ENCODE measurements at regions not wholly inside any gene's neighbourhood (a gene's known extent, or its start where the extent isn't known, plus 50 kb on each side); places are given as distances from the start of the nearest gene placed in this dataset.

DNA sequence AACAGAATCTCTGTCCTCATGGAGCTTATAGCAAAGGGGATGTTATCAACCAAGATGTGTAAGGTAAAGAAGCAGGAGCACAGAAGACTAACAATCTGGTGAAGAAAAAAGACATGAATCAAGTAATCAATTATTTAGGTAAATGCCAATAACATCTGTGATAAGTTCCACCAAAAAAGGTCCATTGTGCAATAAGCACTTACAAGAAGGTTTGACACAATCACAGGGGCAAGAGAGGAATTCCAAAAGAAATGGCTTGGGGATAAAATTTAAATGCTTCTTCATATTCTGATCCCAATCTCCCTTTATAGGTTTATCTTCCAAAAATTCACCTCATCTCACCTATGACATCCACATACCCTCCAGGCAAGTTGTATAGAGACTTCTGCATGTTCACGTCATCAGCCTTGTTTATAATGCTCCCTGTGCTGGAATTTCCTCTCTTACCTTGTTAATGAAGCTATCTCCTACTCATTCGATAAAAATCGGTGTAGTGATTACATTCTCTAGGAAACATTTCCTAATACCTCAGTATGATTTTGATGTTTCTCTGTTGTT, 53.6 kb upstream of the DPT start:
- Histone ChIP-seq H3K9me3 (ENCODE audit: control insufficient read depth, low read length) (no peaks in the 10 kb centered on the region), H3K36me3 (ENCODE audit: control insufficient read depth, insufficient read depth, low read length) (no peaks in the 10 kb centered on the region), H3K4me3 (ENCODE audit: low read length) (no peak overlapping the region), H3K4me1 (ENCODE audit: control insufficient read depth, insufficient read depth, low read length) (no peaks in the 10 kb centered on the region), H3K9ac (ENCODE audit: low read length) (no peak overlapping the region), H3K27me3 (ENCODE audit: control insufficient read depth, insufficient read depth, low read length) (no peaks in the 10 kb centered on the region)

DNA sequence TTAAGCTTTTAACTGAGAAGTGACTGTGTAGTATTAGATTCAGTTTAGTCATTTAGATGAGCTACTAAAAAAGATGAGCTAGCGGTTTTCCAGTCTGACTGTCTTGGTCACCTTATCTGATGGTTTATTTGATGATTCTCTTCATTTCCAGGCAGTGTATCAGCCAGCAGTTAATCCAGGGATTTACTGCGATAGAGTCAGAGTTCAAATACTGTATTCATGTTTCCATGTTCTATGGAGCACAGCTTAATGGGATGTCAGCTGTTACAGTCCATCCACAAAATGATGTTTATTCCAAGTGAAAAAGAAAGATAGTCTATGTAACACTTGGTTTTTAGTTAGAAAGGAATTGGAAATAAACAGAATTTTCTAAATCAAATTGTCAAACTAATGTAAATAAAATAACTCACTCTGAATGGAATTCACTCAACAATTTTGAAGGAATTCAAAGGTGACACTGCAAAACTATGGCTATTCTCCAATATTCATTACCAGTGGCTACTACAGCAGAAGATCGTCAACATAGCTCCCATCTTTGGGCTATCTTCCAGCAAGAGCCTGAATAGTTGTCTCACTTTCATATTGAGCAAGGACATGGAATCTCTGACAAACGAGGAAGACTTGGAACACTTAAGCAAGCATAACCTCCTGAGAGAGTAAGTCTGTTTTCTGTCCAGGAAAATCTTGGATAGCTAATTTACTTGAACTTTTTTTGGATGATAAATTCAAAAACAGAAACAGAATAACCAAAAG, 54.6 kb upstream of the DPT start:
- Histone ChIP-seq H3K36me3 (ENCODE audit: control insufficient read depth, insufficient read depth, low read length) (no peaks in the 10 kb centered on the region), H3K4me1 (ENCODE audit: control insufficient read depth, insufficient read depth, low read length) (no peaks in the 10 kb centered on the region), H3K4me3 (ENCODE audit: low read length) (no peak overlapping the region), H3K9ac (ENCODE audit: low read length) (no peak overlapping the region), H3K27me3 (ENCODE audit: control insufficient read depth, insufficient read depth, low read length) (no peaks in the 10 kb centered on the region), H3K9me3 (ENCODE audit: control insufficient read depth, low read length) (no peaks in the 10 kb centered on the region)

DNA sequence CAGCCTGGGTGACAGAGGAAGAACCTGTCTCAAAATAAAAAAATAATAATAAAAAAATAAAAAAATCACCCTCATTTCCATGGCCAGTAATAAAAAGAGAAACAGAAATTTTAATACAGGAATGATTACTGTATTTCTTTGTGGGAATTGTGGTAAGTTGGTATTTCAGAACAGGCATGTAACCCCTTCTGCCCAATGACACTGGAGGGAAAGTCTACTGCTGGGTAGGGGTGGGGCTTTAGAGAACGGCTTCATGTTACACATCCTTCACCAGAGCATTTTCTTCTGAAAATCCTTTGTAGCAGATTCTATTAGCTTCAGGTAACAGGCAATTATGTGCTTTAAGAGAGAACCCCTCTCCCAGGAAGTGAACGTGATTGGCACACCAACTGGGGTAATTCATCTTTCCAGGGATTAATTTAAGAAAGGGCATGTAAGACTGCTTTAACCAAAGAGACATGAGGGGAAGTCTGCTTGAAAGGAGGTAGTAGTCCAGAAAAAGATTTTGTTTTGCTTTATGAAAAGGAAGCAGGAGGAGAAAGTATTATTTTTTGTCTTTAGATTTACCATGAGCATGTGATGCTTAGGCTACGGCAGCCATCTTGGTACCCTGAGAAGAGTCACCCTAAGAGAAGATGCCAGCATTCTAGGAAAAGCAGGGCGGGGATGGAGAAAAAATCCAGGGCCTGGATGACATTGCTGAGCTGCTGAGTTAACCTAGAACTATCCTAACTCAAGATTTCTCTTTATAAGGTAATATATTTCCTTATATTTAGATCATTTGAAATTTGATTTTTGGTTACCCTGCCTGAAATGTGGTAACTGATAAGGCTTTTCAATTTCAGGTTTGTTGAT, 57.7 kb upstream of the DPT start:
- H3K27me3 ChIP-seq (ENCODE audit: control insufficient read depth, insufficient read depth, low read length) = no peaks in the 10 kb centered on the region
- no peaks in the 10 kb centered on the region for H3K36me3 ChIP-seq (ENCODE audit: control insufficient read depth, insufficient read depth, low read length)
- no peaks in the 10 kb centered on the region for H3K4me1 ChIP-seq (ENCODE audit: control insufficient read depth, insufficient read depth, low read length)
- no peak overlapping the region for H3K4me3 ChIP-seq (ENCODE audit: low read length)
- H3K9me3 ChIP-seq (ENCODE audit: control insufficient read depth, low read length) = no peaks in the 10 kb centered on the region
- no peak overlapping the region for H3K9ac ChIP-seq (ENCODE audit: low read length)

DNA sequence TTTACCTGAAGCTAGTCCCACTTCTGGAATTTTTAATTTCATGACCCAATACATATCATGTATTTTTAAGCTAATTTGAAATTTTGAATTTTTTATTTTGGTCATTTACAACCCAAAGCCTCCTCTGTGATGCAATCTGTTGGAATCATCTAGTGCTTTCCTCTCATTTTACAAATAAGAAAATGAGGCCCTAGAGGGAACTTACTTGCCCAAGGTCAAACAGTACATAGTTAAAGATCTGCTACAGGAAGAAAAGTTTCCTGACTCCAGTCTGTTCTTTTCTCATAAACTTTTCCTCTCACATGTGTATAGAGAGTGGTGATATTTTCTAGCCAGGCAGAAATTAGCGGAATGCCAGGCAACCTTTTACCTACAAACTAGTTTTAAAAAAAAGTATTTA, 59.3 kb upstream of the DPT start:
- Histone ChIP-seq H3K4me1 (ENCODE audit: control insufficient read depth, insufficient read depth, low read length) (no peaks in the 10 kb centered on the region), H3K4me3 (ENCODE audit: low read length) (no peak overlapping the region), H3K36me3 (ENCODE audit: control insufficient read depth, insufficient read depth, low read length) (no peaks in the 10 kb centered on the region), H3K9ac (ENCODE audit: low read length) (no peak overlapping the region), H3K27me3 (ENCODE audit: control insufficient read depth, insufficient read depth, low read length) (no peaks in the 10 kb centered on the region), H3K9me3 (ENCODE audit: control insufficient read depth, low read length) (no peaks in the 10 kb centered on the region)

DNA sequence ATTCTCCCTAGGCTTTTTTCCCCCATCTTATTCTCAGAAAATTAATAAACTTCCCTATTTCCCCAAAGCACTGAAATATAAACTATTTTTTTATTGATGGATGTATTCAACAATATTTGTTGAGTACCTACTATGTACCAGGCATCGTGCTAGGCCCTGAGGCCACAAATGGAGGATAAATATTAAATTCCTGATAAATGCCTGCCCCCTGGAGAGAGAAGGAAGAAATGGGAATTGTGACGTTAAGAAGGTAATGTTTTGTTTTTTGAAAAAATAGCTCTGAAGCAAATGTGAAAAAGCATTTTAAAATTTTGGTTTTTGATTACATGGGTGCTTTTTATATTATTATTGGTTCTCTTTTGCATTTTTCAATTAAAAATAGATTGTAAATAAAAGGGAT, 60.5 kb upstream of the DPT start:
- no peaks in the 10 kb centered on the region for H3K9me3 ChIP-seq (ENCODE audit: control insufficient read depth, low read length)
- H3K36me3 ChIP-seq (ENCODE audit: control insufficient read depth, insufficient read depth, low read length) = no peaks in the 10 kb centered on the region
- no peak overlapping the region for H3K9ac ChIP-seq (ENCODE audit: low read length)
- no peaks in the 10 kb centered on the region for H3K27me3 ChIP-seq (ENCODE audit: control insufficient read depth, insufficient read depth, low read length)
- H3K4me3 ChIP-seq (ENCODE audit: low read length) = no peak overlapping the region
- H3K4me1 ChIP-seq (ENCODE audit: control insufficient read depth, insufficient read depth, low read length) = no peaks in the 10 kb centered on the region

DNA sequence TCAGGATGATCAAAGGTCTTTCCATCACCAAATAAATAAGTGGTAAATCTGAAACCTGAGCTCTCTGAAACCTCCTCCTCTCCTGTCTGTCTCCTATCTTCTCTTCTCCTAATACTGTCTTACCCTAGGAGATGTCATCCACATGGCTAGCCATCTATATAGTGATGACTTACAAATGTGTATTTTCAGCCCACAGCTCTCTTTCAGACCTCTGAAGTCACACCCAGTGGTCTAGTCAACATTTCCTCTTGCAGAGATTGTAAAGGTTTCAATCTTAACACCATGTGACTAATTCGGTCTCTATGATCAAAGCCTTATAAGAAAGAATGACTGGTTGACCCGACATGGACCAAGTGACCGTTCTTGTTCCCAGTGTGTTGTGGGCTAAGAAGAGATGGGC, 63.1 kb upstream of the DPT start:
- H3K4me1 ChIP-seq (ENCODE audit: control insufficient read depth, insufficient read depth, low read length) = no peaks in the 10 kb centered on the region
- no peaks in the 10 kb centered on the region for H3K36me3 ChIP-seq (ENCODE audit: control insufficient read depth, insufficient read depth, low read length)
- no peaks in the 10 kb centered on the region for H3K9me3 ChIP-seq (ENCODE audit: control insufficient read depth, low read length)
- H3K4me3 ChIP-seq (ENCODE audit: low read length) = no peak overlapping the region
- no peaks in the 10 kb centered on the region for H3K27me3 ChIP-seq (ENCODE audit: control insufficient read depth, insufficient read depth, low read length)
- no peak overlapping the region for H3K9ac ChIP-seq (ENCODE audit: low read length)

DNA sequence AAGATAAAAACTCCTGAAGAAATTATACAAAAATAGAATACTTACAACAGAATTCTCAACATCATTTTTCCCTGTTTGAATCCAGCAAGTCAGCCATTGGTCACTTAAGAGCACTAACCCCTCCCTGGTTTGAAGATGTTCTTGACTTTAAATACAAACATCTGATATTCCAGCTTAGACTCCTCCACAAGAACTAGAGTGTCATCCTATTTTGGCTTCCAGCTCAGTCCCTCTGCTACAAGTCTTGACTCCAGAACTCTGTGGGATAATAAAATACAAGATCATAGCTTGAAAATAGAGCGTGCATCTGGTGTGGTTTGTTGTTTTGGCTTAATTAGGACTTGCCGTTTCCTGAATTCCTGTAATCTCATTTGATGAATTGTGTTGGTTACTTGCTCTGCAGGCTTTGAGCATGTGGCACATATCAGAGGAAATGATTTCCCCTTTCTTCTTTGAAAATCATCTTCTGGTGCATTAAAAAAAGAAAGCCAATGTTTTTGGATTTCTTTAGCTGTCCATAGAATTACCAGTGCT, 63.7 kb upstream of the DPT start:
- Histone ChIP-seq H3K9me3 (ENCODE audit: control insufficient read depth, low read length) (no peaks in the 10 kb centered on the region), H3K9ac (ENCODE audit: low read length) (no peak overlapping the region), H3K4me1 (ENCODE audit: control insufficient read depth, insufficient read depth, low read length) (no peaks in the 10 kb centered on the region), H3K36me3 (ENCODE audit: control insufficient read depth, insufficient read depth, low read length) (no peaks in the 10 kb centered on the region), H3K4me3 (ENCODE audit: low read length) (no peak overlapping the region), H3K27me3 (ENCODE audit: control insufficient read depth, insufficient read depth, low read length) (no peaks in the 10 kb centered on the region)

DNA sequence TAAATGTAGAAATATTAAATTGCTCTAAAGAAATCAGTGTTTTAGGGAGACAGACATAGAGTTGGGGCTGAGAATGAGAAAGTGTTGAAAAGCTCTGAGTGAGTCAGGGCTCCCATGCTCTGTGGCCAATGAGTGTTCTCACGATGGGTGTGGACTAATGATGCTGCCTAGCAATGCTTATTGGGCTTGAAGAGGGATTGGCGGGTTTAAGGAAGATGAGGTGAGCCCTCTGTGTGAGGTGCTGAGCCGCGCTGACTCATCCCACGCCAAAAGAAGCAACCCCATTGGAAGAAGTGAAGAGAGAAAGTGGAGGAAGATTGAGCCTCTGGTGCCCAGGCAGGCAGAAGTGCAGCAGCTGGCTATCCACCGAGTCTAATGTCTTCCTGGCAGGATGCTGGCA, 65.1 kb upstream of the DPT start:
- H3K9ac ChIP-seq (ENCODE audit: low read length) = no peak overlapping the region
- H3K4me1 ChIP-seq (ENCODE audit: control insufficient read depth, insufficient read depth, low read length) = no peaks in the 10 kb centered on the region
- no peaks in the 10 kb centered on the region for H3K9me3 ChIP-seq (ENCODE audit: control insufficient read depth, low read length)
- H3K4me3 ChIP-seq (ENCODE audit: low read length) = no peak overlapping the region
- H3K27me3 ChIP-seq (ENCODE audit: control insufficient read depth, insufficient read depth, low read length) = no peaks in the 10 kb centered on the region
- no peaks in the 10 kb centered on the region for H3K36me3 ChIP-seq (ENCODE audit: control insufficient read depth, insufficient read depth, low read length)

DNA sequence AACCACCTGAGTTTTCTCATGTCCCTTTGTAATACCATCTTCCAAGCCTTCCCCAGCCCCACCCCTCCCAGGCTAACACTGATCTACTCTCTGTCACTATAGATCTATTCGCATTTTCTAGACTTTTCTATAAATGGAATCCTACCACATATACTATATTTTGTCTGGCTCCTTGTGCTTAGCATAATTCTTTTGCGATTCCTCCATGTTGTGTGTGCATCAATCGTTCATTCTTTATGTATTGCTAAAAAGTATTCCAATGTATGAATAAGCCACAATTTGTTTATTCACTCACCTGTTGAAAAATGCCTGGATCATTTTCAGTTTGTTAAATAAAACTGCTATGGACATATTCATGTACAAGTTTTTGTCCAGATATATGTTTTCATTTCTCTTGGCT, 66.7 kb upstream of the DPT start:
- Histone ChIP-seq H3K27me3 (ENCODE audit: control insufficient read depth, insufficient read depth, low read length) (no peaks in the 10 kb centered on the region), H3K9ac (ENCODE audit: low read length) (no peak overlapping the region), H3K4me3 (ENCODE audit: low read length) (no peak overlapping the region), H3K36me3 (ENCODE audit: control insufficient read depth, insufficient read depth, low read length) (no peaks in the 10 kb centered on the region), H3K4me1 (ENCODE audit: control insufficient read depth, insufficient read depth, low read length) (peaks cover 11% of the 10 kb centered on the region), H3K9me3 (ENCODE audit: control insufficient read depth, low read length) (no peaks in the 10 kb centered on the region)

DNA sequence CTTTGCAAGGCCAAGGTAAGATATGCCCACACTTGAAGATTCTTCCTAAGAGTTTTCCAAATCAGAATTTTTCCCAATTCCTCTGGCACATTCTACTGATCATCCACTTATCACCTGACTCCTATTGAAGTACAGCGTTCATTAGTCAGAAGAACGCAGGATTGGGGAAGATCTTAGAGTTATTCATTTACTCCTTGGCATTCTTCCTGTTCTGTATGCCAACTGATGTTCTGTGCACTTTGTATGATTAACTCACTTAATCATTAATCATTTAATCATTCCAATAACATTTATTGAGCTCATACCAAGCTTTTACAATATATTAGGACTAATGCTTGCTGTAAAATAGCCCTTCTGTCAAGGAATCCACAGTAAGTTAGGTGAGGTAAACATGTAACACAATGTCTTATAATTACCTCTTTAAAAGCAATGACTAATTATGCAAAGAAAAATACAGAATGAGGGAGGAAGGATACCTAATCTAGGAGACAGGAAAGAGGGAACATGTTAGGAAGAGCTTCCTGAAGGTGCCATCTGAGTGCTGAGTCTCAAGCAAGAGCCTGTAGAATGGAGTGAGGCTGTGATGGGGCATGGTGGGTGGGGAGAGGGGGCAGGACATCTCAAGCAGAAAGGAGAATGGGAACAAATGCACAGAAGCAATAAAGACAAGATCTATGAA, 71.1 kb upstream of the DPT start:
- Histone ChIP-seq H3K4me3 (ENCODE audit: low read length) (no peak overlapping the region), H3K9me3 (ENCODE audit: control insufficient read depth, low read length) (no peaks in the 10 kb centered on the region), H3K27me3 (ENCODE audit: control insufficient read depth, insufficient read depth, low read length) (no peaks in the 10 kb centered on the region), H3K9ac (ENCODE audit: low read length) (no peak overlapping the region), H3K36me3 (ENCODE audit: control insufficient read depth, insufficient read depth, low read length) (no peaks in the 10 kb centered on the region), H3K4me1 (ENCODE audit: control insufficient read depth, insufficient read depth, low read length) (peaks cover 36% of the 10 kb centered on the region)

DNA sequence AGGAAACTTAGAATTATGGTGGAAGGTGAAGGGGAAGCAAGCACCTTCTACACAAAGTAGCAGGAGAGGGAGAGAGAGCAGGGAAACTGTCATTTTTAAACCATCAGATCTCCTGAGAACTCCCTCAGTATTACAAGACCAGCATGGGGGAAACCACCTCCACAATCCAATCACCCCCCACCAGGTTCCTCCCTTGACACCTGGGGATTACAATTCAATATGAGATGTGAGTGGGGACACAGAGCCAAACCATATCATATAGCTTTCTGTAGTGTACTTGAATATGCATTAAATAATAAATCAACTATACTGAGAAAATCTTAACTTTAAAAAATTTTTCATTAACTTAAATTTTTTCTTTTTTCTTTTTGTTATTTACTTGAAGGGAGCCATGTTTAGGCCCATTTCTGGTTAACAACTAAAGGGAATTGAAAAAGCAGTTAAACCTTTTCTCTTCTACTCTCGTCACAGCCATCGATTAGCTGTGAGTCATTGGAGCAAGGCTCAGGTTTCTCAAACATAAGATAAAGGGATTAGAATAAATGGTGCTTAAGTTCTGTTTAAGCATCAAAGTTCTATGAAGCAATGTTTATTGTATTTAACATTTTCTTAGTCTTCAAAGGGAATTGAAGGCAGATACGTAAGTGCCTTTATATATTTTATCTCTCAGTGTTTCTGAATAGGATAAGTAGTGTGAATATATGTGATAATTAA, 72.2 kb upstream of the DPT start:
- Histone ChIP-seq H3K4me1 (ENCODE audit: control insufficient read depth, insufficient read depth, low read length) (peaks cover 36% of the 10 kb centered on the region), H3K36me3 (ENCODE audit: control insufficient read depth, insufficient read depth, low read length) (no peaks in the 10 kb centered on the region), H3K27me3 (ENCODE audit: control insufficient read depth, insufficient read depth, low read length) (no peaks in the 10 kb centered on the region), H3K9me3 (ENCODE audit: control insufficient read depth, low read length) (no peaks in the 10 kb centered on the region), H3K9ac (ENCODE audit: low read length) (no peak overlapping the region), H3K4me3 (ENCODE audit: low read length) (no peak overlapping the region)

Measured in mucosa of stomach (tissue), 1 donor.